HG02588 (cell line): ENCODE measurements at regions not wholly inside any gene's neighbourhood (a gene's known extent, or its start where the extent isn't known, plus 50 kb on each side); places are given as distances from the start of the nearest gene placed in this dataset.

Experiments used
- ATAC-seq: cut with Tn5 transposase; IDR thresholded peaks from one replicate; pipeline ENCODE4 v1.9.1; 2021; ENCODE audit warnings: mild to moderate bottlenecking, moderate library complexity; ENCODE audit not compliant: unreplicated experiment

DNA sequence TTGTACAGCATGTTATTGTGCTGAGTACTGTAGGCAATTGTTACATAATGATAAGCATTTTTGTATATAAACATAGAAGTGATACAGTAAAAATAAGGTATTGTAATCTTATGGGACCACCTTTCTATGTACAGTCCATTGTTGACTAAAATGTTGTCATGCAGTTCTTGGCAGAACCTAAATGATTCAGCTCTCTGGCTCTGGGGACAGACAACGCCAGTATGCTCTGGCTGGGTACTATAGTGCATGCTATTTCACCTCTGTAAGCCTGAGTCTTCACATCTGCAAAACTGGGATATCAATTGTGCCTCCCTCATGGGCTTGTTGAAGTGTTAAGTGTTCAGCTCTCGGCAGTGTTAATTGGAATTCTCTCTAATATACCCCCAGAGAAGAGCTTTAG lies 674.3 kb downstream of the INHBA start:
- ATAC-seq: no peak

DNA sequence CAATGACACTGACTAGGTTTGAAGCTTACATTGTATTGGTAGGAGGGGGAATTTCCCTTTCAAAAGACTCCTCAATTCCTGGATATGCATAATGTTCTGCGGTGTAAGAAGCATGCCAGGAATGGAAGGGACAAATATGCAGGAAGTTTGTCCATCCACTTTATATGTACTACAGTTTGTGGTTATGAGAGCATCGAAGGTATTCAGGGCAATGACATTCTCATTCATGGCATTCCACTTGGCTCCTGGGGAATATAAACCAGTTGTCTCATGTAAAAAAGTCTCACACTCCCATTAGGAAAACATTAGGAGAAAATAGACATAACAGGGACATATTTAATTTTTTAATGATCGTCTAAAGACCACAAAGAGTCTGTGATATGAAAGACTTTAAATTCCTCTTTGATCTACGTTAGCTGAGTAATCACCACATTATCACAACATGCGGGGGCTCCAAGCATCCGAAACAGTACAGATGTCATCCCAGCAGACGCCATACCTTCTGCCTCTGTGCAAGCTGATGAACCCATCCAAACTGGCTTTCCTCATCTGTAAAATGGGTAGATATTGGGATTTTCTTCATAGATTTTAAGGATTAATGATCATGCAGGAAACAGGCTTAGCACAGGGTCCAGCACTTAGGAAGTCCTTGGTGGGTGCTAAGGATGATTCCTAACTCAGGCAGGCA lies 675.3 kb downstream of the INHBA start:
- ATAC-seq: no peak

DNA sequence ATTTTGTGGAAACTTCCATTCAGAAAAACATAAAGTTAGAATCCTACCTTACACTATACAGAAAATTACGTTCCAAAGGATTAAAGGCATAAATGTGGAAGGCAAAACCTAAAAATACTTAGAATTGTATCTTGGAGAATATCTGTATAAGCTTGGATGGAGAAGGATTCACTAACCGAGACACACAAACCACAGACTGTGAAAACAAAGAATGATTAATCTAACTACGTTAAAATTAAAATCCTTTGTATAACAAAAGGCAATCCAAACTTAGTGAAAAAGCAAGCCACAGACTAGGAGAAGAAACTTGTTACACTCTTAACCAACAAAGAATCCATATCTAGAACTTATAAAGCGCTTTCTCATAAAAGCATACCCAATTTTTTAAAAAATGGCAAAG lies 678.8 kb downstream of the INHBA start:
- no peak for ATAC-seq

DNA sequence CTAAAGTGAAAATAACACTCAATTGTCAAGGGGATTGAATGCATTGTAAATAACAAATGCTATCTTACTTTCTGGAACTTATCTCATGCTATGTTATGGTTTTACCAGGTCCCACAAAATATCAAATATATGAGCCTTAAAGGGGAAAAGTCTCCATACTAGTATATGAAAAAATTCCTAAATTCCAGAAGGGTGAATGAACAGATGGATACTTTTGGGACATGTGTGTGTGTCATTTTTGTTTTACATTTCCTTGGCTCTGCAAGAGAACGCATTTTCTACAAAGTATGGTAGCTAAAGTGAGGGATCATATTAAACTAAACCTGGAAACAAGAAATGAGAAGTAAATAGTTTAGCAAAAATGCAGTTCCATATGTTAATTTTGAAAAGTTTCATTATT lies 682.8 kb downstream of the INHBA start:
- no peak for ATAC-seq

DNA sequence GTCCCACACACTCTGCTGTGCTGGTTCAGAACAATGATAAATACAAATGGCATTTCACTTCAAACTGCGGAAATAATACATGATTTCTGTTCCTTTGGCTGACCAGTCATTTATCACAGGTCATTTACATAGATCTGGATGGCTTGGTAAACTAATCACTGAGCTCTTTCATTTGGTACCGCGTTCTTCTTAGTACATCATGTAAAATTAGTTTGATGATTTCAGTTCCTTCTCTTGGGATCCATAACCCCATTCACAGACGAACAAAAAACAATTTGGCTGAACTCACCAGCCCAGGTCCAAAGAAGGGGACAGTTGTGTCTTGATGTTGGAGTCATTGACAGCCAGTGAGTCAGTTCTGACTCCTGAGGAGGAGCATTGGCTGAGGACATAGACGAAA lies 689.8 kb downstream of the INHBA start:
- ATAC-seq: no peak

DNA sequence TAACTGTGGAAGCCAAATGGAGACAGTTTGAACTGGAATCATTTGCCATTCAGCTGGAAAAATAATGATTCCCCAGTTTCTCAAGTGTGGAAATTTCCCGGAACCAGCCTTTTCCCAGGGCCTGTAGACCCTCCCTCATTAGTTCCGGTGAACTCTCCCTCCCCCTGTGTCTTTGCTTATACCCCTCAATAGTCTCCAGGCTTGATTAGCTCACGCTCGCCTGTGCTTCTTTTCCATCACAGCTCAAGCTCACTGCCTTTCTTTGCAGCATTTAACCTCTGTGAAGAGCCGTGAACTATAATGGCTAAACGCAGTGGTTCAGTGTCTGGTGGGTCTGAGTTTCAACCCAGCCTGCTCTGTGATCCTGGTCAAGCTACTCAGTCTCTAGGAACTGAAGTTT lies 690.8 kb downstream of the INHBA start:
- ATAC-seq: no peak

DNA sequence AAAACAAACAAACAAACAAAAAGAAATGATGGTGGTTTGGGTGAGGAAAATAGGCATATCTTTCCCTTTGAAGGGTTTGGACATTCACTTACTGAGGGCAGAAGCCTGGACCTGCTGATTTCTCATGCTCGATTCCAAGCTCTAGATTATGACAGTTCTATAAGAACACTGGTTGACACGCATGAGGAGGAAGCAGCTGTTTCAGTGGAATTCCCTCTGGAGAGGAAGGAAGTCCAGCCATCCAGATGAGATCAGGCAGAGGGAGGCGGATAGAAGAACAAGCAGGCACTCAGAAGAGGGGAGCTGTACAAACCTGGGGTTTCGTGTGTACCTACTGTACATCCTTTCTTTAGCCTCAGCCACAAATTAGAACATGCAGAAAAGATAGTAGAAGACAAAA lies 691.9 kb downstream of the INHBA start:
- ATAC-seq: no peak

DNA sequence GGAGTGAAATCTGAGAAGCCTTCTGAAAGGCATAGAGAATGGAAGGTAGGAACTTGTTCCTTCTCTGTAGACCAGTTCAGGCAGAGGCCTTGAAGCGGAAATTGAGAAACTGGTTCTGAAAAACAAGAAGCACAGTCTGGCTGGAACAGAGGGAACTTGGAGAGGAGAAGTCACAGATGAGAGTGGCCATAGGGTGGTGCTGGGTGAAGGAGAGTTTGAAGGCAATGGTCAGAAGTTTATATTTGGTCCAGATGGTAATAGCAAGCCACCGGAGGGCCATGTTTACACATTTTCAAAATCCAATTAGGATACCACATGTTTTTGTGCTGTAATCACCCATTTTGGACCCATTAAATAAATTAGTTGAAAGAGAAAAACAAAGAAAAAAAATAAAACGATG lies 692.5 kb downstream of the INHBA start:
- no peak for ATAC-seq

DNA sequence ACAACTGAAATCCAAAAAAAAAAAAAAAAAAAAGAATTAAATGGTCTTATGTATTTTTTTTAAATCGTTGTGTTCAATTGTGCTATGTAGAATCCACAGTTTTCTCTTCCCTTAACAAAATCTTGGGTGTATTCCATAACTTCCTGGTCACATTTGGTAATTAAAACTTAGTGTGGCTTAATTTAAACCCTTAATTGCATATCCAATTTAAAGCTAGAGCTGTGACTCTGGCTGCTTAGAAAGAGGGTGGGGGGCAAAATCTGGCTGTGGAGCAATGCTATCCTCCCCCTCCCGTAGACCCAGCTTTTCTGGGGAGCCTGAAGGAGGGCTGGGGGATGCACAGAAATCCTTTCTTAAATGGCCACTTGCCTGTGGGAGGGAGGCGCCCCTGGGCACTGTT lies 695.1 kb downstream of the INHBA start:
- no peak for ATAC-seq

DNA sequence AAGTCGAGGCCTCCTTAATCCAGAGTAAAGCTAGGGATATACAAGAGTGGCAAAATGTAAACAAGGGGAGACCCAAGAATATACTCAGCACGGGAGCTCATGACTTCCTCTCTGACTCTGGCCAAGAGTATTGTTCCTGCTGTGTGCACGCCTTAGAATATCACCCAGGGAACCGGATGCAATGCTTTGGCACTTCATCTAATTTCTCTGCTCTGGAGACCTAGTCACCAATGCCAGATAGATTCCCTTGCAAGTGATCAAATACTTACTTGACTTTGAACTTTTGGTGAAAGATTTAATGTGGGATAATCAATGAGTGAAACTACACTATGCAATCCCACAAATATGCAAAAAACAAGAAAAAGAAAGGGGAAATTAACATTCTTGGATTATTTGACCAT lies 695.5 kb downstream of the INHBA start:
- ATAC-seq: no peak

DNA sequence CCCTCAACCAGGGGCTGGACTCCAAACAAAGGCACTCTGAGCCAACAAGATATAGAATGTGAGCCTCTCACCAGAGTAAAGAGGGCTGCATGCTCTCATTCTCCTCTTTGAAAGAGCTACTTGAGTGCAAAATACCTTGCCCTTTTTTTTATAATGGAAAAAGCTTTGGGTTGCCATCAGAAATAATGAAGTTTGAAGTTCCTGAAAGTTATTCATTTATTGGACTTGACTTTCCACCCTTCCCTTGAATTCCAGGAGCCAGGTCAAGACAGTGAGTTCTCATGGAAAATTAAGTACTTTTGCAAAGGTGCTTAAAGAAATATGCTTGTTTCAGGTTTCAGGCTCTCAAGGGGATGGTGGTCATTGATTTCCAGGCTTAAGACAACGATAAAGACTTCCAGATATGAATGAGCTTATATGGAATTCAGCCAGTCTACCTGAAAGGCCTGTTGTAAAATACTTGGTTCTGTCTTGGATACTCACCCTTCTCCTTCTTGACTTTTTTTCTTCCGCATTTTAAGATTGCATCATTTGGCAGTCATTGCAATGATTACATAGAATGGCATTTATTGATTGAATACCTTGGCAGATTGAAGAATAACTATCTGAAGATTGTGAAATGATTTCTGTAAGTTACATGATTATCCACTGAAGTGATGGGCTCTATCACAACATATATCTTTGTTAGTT lies 696.4 kb downstream of the INHBA start:
- no peak for ATAC-seq

DNA sequence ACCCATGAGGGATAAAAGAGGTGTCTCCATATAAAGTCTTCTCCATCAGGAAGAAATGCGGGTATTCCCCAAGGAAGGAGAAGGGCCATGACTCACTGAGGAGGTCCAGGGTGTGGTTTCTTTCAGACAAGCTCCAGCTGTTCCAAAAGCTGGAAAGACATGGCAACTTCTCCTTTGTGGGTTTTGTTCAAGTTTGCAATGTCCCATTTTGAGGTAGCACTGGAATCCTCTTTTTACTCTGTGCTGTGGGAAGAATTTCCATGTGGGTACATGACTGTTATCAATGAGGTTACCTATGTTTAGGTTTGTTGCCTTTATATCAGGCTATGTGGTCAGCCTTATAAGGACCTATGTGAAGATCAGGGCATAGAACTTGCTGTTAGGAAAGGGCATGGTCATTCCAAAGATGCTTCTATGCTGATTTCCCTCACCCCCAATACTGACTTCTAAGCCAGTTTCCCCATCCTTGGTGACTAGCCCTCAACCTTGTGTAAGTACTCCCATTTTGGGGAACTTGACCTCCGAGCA lies 697.5 kb downstream of the INHBA start:
- no peak for ATAC-seq

DNA sequence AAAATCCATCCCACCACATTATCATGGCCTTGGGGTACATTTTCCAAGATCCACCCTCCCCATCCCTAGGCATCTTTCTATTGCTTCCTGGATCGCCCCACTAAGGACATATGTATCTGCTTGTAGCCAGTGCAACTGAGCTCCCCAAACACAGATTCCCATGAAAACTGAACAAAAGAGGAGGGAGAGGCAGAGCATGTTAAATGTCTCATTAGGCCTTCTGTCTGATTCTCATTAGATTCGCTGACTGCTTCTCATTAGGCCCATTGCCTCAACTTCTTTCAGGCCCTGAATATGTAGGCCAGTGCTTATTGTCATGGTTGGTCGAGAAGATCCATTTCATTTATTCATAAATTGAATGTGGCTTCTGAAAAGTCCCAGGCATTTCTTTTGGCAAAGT lies 698.9 kb downstream of the INHBA start:
- ATAC-seq: no peak

DNA sequence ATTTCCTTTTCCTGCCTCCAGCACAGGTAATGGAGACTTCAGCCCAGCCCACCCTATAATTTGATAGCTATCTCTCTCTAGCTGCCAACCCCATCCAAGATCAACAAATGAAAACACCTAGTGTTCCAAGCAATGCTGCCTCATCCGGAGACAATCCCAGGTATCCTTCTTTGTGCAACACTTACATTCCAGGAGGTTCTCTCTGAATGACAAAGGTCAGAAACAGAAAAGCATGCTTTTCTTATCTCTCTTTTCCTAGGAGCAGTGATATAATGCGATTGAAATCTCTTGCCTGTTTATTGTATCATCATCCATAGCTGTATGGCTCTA lies 699.3 kb downstream of the INHBA start:
- ATAC-seq: no peak

DNA sequence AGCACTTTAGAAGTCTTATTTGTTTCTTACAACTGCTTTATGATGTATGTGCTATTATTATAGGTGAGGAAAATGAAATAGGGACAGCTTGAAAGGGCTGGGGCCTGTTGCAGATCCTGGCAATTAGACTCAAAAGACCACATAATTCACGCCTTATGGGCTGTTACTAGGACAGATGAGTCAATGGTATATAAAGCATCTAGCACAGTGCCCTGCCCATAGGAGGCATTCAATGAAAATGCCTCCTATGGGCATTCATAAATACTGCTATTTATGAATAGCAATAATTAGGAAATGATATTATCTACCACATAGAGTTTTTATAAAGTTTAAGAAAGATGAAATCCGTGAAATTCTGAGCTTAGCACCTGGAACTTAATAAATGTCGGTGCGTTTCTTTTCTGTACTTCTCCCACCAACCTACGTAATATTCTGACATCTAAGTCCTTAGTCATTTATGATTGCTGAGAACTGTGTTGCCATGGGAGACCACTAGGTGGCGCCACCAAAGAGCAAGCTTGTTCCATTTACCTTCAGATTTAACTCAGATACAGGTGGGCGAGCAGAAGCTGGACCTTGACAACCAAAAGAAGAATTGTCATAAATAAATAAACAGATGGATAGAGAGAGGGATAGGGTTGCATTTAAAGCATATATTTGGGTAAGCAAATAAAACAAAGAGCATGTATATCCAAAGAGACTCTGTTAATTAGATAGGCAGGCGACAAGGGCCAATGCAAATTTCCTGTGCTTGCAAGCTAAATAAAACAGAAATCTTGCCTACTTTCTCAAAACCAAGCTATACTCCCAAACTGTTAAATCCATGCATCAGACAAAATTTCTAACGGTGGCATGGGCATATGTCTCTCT lies 699.9 kb downstream of the INHBA start:
- ATAC-seq: no peak

DNA sequence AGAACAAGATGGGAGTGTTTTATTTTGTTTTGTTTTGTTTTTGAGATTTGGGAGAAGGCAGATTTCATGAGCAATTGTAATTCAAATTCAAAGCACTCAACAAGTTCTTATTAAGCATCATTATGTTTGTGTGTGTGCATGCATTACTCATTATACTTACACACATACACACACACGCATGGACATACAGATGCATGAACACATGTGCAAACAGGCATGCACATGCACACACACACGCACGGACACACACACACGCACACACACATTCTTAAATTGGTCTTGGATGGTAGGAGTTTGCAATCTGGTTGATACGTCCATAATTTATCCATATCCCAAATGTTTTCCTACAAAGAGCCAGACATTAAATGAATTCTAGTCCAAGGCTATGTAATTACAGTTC lies 702.8 kb downstream of the INHBA start:
- no peak for ATAC-seq

DNA sequence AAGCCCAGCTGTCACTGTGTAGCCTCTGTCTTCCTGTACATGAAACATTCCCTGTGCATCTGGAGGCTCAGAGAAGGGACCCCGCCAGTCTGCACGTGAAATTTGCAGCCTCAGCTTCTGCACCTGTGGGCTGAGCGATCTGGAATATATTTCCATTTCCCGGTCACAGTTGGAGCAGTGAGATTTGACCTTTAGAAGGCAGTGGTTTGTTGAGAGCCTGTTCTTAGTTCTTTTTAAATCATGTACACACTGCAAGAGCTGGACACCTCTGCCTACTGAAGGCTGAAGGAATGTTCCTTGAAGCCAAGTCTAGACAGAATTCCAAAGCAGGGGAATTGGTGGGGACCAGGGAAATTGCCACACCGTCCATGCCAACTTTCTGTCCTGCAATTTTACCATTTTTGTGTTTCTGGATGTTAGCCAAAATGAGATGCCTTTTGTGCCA lies 706.6 kb downstream of the INHBA start:
- no peak for ATAC-seq

DNA sequence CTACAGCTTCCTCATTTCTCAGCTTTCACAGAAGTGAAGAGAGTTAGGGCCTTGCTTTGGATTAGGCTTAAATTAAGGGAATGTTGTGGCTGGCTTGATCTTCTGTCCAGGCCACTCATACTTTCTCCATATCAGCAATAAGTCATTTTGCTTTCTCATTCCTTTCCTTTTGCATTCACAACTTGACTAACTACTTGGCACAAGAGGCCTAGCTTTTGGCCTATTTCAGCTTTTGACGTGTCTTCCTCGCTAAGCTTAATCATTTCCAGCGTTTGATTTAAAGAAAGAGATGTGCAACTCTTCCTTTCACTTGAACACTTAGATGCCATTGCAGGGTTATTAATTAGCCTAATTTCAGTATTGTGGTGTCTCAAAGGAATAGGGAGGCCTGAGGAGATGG lies 712.0 kb downstream of the INHBA start:
- ATAC-seq: no peak

DNA sequence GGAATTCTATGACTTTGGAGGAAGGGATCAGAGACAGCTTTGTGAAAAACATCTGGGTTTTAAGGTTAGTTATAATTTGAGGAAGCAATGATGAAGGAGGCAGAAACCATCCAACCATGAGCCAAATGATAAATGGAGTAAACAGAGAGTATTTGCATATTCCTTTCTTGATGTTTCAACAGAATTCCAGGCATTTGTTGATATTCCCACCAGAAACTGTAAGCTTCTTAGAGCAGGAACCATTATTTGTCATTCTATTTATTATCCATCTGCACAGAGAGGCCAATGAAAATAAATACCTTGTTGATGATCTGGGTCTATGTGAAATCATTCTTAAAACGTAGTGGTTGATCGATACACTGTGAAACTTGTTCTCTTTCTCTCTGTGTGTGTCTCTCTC lies 715.3 kb downstream of the INHBA start:
- no peak for ATAC-seq

DNA sequence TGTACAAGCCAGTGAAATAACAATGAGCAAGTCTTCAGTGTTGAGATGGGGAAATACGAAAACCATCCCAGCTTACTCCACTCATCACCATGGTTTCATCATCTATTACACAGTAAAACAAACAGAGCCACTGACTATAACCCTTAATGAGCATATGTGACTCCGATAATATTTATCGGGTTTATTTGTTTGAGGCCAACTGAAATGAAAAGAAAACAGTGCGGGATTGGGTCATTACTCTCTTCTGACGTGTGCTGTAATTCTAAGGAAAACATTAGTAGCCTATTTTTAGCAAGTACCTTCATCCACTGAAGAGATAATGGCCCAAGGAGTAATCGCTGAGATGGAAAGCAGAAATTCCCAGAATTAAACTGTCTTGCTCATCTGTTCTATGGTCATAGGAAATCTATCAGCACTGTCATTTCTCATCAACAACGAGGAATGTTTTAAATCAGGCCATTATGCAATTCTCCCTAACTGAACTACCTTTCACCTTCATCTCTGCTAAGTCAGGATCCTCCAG lies 716.5 kb downstream of the INHBA start:
- no peak for ATAC-seq

DNA sequence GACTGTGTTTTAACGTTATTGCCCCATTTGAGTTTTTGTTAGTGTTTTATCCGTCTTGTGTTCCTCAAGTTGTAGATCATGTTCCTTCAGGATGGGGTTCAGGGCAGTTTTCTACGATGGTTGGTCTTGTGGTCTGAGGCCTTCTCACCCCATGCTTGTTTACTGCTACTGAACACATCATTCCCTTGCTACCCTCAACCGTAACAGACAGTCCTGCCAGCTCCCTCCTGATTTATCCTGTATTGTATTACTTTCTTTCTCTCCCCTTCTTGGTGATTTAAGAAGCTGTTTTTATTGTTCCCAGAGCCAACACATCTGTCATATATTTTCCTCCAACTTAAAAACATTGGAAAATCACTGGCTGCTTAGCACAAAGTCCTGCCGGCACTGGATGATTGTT lies 719.8 kb downstream of the INHBA start:
- ATAC-seq: no peak

DNA sequence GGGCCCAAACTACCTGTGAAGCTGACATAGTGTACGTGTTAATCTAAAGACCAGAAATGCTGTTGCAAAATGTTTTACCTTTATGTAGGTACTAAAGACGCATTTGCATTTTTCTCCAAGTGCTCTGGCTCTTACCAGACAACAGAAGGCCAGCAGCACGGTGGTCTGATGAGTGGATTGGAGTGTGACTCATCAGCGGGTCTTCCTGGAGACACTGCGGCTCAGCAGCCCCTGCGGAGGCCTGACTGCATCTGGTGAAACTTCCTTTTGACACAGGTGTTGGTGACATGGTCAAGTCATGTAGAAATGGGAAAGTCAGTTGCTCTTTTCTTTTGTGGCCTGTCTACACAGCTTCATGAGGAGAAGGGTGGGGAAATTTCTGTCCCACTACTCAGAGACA lies 723.6 kb downstream of the INHBA start:
- ATAC-seq: no peak
